ENCODE measurements at regions not wholly inside any gene's neighbourhood (a gene's known extent, or its start where the extent isn't known, plus 50 kb on each side); places are given as distances from the start of the nearest gene placed in this dataset.

DNA sequence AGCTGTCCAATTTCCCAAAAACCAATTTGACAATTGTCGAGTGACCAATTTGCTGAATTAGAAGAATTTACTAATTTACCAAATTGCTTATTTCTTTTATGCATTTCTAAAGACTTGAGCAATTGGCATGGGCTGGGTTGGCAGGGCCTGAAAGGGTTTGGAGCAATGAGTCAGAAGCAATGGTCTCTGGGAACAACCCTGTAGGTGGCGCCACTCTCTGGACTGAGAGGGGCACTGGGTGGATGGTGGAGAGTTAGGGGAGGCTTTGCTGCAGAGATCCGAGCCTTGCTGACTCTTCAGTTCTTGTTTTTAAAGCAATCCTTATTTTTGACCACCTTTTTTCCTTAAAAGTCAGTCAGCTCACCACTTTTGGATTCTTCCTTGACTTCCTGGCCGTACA lies 71.5 kb upstream of the RPS23 start (continued):
- TF ChIP-seq FOXO1 (CRISPR knock-in tag; IDR thresholded peaks at IDR 0.05): no peak
- no peak for TF ChIP-seq TAF1 (CRISPR knock-in tag; IDR thresholded peaks at IDR 0.05)
- no peak for TF ChIP-seq ZNF777 (CRISPR knock-in tag; IDR thresholded peaks at IDR 0.05)
- no peak for TF ChIP-seq ZNF282 (IDR thresholded peaks at IDR 0.05; ENCODE audit: partially characterized antibody)
- TF ChIP-seq ZNF274 (CRISPR knock-in tag; IDR thresholded peaks at IDR 0.05): no peak
- TF ChIP-seq RFX3 (CRISPR knock-in tag; IDR thresholded peaks at IDR 0.05): no peak
- no peak for TF ChIP-seq ZNF7 (CRISPR knock-in tag; IDR thresholded peaks at IDR 0.05)

DNA sequence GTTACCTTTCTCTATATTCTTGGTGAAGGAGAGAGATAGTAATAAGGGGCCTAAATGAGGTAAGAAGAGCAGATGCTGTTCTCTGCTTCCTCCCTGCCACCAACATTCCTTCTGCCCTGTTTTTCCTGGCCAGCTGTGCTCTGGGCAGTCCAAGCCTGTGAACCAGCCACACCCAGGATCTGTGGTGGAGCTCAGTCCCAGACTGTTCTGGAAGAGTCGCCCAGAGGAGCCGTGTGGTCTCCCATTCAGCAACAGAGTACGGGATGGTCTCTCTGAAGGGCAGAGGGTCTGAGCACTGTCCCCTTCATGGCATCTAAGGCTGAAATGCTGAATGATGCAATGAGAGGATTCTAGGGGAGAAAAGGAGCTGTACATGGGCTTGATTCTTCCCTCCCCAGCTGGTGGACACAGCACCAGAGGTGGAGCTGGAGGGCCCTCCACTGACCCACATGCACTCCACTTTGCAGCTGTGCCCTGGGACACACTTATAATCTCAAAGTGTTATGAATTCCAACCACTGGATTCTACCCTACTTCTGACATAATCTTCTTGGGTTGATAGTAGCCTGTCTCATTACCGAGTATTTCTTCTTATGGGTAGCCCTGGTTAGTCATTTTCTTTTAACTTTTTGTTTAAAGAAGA lies 70.8 kb upstream of the RPS23 start:
- no peaks in the 10 kb centered on the region for H4K20me1 ChIP-seq (ENCODE audit: insufficient read depth, low read length)
- no peak overlapping the region for H3K27ac ChIP-seq (ENCODE audit: extremely low read length, insufficient read depth, low read length)
- TF ChIP-seq HOXA3 (CRISPR knock-in tag; IDR thresholded peaks at IDR 0.05): no peak
- TF ChIP-seq ZNF737 (CRISPR knock-in tag; IDR thresholded peaks at IDR 0.05; ENCODE audit: borderline replicate concordance): no peak
- TF ChIP-seq, protein P1, sequence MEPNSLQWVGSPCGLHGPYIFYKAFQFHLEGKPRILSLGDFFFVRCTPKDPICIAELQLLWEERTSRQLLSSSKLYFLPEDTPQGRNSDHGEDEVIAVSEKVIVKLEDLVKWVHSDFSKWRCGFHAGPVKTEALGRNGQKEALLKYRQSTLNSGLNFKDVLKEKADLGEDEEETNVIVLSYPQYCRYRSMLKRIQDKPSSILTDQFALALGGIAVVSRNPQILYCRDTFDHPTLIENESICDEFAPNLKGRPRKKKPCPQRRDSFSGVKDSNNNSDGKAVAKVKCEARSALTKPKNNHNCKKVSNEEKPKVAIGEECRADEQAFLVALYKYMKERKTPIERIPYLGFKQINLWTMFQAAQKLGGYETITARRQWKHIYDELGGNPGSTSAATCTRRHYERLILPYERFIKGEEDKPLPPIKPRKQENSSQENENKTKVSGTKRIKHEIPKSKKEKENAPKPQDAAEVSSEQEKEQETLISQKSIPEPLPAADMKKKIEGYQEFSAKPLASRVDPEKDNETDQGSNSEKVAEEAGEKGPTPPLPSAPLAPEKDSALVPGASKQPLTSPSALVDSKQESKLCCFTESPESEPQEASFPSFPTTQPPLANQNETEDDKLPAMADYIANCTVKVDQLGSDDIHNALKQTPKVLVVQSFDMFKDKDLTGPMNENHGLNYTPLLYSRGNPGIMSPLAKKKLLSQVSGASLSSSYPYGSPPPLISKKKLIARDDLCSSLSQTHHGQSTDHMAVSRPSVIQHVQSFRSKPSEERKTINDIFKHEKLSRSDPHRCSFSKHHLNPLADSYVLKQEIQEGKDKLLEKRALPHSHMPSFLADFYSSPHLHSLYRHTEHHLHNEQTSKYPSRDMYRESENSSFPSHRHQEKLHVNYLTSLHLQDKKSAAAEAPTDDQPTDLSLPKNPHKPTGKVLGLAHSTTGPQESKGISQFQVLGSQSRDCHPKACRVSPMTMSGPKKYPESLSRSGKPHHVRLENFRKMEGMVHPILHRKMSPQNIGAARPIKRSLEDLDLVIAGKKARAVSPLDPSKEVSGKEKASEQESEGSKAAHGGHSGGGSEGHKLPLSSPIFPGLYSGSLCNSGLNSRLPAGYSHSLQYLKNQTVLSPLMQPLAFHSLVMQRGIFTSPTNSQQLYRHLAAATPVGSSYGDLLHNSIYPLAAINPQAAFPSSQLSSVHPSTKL (CRISPR knock-in tag; IDR thresholded peaks at IDR 0.05): no peak
- H3K4me1 ChIP-seq (ENCODE audit: insufficient read depth, low read length): peaks cover 22% of the 10 kb centered on the region
- no peak for ATAC-seq
- ChIA-PET POLR2A (no interaction called here), CTCF (ENCODE audit: low intra/inter-chr PET ratio, low total read pairs) (no interaction called here)
- H3K4me3 ChIP-seq (replicated peaks in 1 of 3; ENCODE audit: insufficient read depth in 1 of 3, low read depth in 2 of 3, low read length in 3 of 3): no peak overlapping the region
- intact Hi-C loops (cut with micrococcal nuclease; ENCODE audit: unreplicated experiment) (no loop called here), in situ Hi-C loops (cut with HindIII; ENCODE audit: extremely low pct_ligation_motif_present, low pct_unique_long_range_greater_than_20kb) (loop anchor here (5.0 to 10.0 kb wide), 2 partner anchors 443 to 1126 kb away; partner anchors contain the start of gene VCAN)
- no peak overlapping the region for H3K9ac ChIP-seq (ENCODE audit: insufficient read depth, low read depth, low read length)
- FAIRE-seq: no peak
- no peaks in the 10 kb centered on the region for H3K36me3 ChIP-seq (replicated peaks in 1 of 2; ENCODE audit: control insufficient read depth in 1 of 2, insufficient read depth in 2 of 2, low read length in 2 of 2)
- no peak overlapping the region for H3K4me2 ChIP-seq (ENCODE audit: low read depth, low read length)
- no peaks in the 10 kb centered on the region for H3K9me3 ChIP-seq (ENCODE audit: low read length)
- no peak for DNase-seq (ENCODE audit: low spot score)
- no TSS peak for BruUV-seq (replicated peaks)
- H3K27me3 ChIP-seq (ENCODE audit: control insufficient read depth in 1 of 2, insufficient read depth in 2 of 2, low read length in 2 of 2): peaks cover 0 to 7% of the 10 kb centered on the region in 2 experiments; a peak in 1 of 5 replicates
- H2AFZ ChIP-seq (ENCODE audit: low read length): no peak overlapping the region
- WGBS (ENCODE audit: low lambda C conversion rate): 14% methylated on average over 4 of the region's 4 CpGs
- H3K79me2 ChIP-seq (ENCODE audit: insufficient read depth, low read length): no peaks in the 10 kb centered on the region

Data from HepG2 (cell line).